ENCODE measurements at regions not wholly inside any gene's neighbourhood (a gene's known extent, or its start where the extent isn't known, plus 50 kb on each side); places are given as distances from the start of the nearest gene placed in this dataset.

- no peak for TF ChIP-seq CTCF (IDR thresholded peaks at IDR 0.05; ENCODE audit: extremely low read depth, insufficient read depth, missing control alignments)
- no peak for DNase-seq (ENCODE audit: low spot score)
- in situ Hi-C loops (cut with MboI; ENCODE audit: low pct_unique_long_range_greater_than_20kb, low sequenced_read_pairs, unreplicated experiment): no loop called here
Observed at GRCh38 chr16:86044881-86045590, 146.1 kb downstream of the IRF8 start.

- no peak for DNase-seq (ENCODE audit: low spot score)
- in situ Hi-C loops (cut with MboI; ENCODE audit: low pct_unique_long_range_greater_than_20kb, low sequenced_read_pairs, unreplicated experiment): no loop called here
- no peak for TF ChIP-seq CTCF (IDR thresholded peaks at IDR 0.05; ENCODE audit: extremely low read depth, insufficient read depth, missing control alignments)
Observed at GRCh38 chr16:86045591-86045971, 146.6 kb downstream of the IRF8 start.

- in situ Hi-C loops (cut with MboI; ENCODE audit: low pct_unique_long_range_greater_than_20kb, low sequenced_read_pairs, unreplicated experiment): no loop called here
- DNase-seq (ENCODE audit: low spot score): no peak
- no peak for TF ChIP-seq CTCF (IDR thresholded peaks at IDR 0.05; ENCODE audit: extremely low read depth, insufficient read depth, missing control alignments)
Observed at GRCh38 chr16:86046026-86046425, 147.1 kb downstream of the IRF8 start.

GRCh38 chr16:86046667-86047270 lies 147.8 kb downstream of the IRF8 start:
- no peak for DNase-seq (ENCODE audit: low spot score)
- in situ Hi-C loops (cut with MboI; ENCODE audit: low pct_unique_long_range_greater_than_20kb, low sequenced_read_pairs, unreplicated experiment): no loop called here
- no peak for TF ChIP-seq CTCF (IDR thresholded peaks at IDR 0.05; ENCODE audit: extremely low read depth, insufficient read depth, missing control alignments)

- in situ Hi-C loops (cut with MboI; ENCODE audit: low pct_unique_long_range_greater_than_20kb, low sequenced_read_pairs, unreplicated experiment): no loop called here
- no peak for TF ChIP-seq CTCF (IDR thresholded peaks at IDR 0.05; ENCODE audit: extremely low read depth, insufficient read depth, missing control alignments)
- no peak for DNase-seq (ENCODE audit: low spot score)
Observed at GRCh38 chr16:86048221-86048620, 149.3 kb downstream of the IRF8 start.

GRCh38 chr16:86048882-86049585 lies 150.1 kb downstream of the IRF8 start:
- in situ Hi-C loops (cut with MboI; ENCODE audit: low pct_unique_long_range_greater_than_20kb, low sequenced_read_pairs, unreplicated experiment): no loop called here
- DNase-seq (ENCODE audit: low spot score): no peak
- peak; percentile 23 for TF ChIP-seq CTCF (IDR thresholded peaks at IDR 0.05; ENCODE audit: extremely low read depth, insufficient read depth, missing control alignments)

Data from GM13977 (cell line).